ENCODE measurements at regions not wholly inside any gene's neighbourhood (a gene's known extent, or its start where the extent isn't known, plus 50 kb on each side); places are given as distances from the start of the nearest gene placed in this dataset.
"Not testable (repeated sequence)": the region's sequence is repeated elsewhere in the genome, so short reads cannot be mapped to it uniquely, and the experiment has no call there.

DNA sequence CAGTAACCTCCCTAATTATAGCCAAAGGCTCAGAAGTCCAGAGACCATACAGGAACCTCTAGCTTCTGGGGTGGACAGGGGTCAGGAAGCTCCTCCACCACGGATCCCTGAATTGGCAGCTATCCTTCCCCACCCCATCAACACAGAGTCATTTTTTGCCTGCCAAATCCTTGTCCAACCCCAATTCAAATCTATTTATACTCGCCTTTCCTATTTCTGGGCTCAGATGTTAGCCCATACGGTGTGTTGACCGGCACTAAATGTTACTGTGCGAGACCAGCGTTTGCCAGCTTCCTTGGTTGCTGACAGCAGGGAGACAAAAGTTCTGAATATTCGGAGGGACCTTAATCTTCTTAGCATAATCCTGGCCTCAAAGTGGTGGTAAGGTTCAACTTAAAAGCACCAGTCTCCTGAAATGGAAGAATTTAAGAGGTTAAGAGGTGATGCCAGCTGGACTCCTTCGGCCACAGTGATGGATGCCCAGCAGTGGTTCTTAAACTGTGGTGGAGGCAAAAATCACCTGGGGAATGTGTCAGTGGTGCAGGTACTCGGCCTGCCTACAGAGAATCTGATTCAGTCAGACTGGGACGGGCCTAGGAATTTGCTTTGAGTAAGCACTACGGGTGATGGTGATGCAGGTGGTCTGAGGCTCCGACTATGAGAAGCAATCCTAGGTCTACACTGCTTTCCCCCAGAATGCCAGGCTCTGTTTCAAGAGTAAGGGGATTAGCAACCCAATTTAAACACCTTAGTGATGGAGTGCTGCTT is 204.8 kb upstream of the MEF2C start:
- no peak for DNase-seq

GRCh38 chr5:89087128-89087527 is 204.1 kb upstream of the MEF2C start:
- DNase-seq, result no peak

- DNase-seq, result no peak
These were observed 203.6 kb upstream of the MEF2C start for GRCh38 chr5:89086390-89087086.

- DNase-seq, result no peak
These were observed 200.8 kb upstream of the MEF2C start for GRCh38 chr5:89083791-89084190.

DNA sequence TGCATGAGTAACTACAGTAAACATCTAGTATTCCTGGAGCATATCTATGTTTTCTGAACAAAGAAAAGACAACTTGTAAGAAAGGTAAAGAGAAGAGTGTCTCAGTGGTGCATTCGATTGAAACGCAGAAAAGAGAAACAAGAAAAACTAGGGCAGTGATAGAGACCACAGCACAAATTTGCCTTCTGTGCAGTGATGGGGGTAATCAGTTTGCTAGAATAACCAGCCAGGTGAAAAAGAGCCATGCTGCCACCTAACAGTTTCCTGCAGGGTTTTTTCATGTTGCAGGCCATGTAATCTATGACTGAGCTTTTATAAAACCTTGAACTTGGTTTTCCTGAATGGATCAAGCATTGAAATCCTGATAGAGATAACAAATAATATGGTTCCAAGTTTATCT is 198.4 kb upstream of the MEF2C start:
- DNase-seq, result no peak

GRCh38 chr5:89080467-89081116 is 197.6 kb upstream of the MEF2C start:
- no peak for DNase-seq

DNA sequence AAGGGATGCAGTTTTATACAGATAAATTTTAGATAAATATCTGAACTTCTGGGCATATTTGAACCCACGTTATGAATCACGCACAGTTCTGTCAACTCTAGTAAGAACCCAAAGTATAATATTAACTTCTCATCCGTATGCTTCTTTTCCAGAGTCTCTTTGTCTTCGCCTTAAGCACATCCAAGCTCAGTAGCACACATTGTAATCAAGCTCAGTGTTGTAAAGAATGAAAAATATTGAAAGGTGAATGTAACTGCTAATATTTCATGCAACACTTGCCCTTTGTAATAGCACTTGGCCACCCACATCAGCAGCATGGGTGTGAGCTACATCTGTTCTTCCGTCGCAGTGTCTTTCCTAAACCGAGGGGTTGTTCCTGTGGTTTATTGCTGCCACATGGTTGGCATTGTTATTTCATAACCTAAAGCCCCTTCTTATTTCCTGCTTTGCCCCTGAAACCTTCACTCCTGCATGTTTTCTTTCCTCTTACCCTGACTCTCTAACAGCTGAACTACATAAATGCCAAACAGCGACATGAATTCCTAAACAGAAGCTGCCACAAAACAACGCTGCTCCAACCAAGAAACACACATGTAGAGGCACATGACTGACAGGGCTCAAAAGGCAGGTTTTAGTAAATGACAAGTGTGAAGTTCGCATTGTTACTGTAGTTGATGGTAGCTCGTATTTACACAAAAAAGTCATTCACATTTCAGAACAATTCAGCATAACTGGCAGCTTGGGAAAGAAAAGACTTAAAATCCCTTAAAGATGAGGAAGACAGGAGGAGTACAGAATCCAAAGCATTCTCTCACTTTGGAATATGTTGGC is 190.1 kb upstream of the MEF2C start:
- no peak for DNase-seq

DNA sequence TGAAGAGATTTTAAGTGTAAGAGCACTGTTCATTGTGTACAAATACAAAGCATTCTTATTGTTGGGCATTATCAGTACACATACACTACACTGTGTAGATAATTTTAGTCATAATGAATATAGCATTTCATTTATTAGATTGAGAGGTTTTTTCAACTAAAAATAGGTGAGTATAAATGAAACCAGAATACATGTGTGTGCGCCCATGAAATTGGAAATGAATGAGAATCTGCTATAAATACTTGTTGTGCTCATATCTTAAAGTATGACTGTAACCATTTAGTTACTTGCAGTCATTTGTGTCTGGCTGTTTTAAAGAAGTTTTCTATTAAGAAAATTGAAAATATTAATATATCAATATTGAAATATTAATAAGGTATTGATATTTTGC is 189.0 kb upstream of the MEF2C start:
- no peak for DNase-seq

DNA sequence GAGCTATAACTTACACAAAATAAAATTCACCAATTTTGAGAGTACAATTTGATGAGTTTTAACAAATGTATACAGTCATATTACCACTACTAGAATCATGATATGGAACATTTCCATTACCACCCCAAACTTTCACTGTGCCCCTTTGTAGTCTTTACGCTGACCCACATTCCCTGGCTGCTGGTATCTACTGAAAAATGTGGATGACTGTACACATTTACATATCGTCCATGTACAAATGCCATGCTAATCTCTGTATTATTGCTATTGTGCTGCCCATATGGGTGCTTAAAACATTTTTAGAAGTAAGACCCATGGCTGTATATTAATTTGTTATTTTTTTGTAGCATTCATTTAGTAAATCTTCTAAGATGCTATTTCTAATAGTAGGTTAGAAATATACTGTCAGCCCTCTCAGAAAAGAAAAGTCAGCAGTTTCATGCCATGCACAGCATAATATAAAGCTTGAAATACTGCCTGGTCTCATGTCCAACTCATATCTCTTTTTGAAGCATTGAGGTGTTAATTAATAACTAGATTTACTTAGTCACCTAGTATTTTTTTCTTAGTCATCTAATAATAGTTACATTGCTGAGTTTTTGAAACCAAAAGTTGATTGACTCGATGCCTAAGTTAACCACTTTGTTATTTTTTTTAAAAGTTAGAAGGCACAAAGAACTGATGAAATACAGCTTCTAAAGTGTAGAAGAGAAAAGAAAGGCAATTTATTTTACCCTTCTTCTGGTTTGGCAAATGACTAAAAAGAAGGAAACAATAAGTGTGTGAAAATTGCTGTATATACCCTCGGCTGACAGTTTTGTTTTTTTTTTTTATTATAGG is 188.3 kb upstream of the MEF2C start:
- DNase-seq, result no peak

- DNase-seq, result no peak
These were observed 186.6 kb upstream of the MEF2C start for GRCh38 chr5:89069591-89069990.

GRCh38 chr5:89067362-89067761 is 184.4 kb upstream of the MEF2C start:
- no peak for DNase-seq

DNA sequence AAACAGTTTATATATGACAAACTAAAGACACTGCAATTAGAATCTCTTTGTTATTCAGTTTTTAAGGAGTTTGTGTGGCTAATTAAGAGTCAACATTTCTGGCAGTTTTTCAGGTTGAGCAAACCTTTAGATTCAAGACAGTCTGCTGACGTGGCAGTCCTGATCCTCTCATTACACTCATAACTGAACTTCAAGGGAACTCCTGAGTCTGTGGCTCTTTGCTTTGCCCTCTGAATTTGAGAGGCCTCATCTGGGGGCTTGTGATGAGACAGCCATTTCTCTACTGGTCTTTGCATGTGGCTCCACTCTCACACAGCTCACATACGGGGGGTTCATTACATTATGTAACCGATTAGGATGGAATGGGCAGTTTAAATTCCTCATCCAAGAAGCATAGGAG is 182.9 kb upstream of the MEF2C start:
- peak in 1 of 2 experiments; percentile 4 for DNase-seq

GRCh38 chr5:89064736-89065135 is 181.8 kb upstream of the MEF2C start:
- no peak for DNase-seq

GRCh38 chr5:89064054-89064453 is 181.1 kb upstream of the MEF2C start:
- DNase-seq, result no peak

DNA sequence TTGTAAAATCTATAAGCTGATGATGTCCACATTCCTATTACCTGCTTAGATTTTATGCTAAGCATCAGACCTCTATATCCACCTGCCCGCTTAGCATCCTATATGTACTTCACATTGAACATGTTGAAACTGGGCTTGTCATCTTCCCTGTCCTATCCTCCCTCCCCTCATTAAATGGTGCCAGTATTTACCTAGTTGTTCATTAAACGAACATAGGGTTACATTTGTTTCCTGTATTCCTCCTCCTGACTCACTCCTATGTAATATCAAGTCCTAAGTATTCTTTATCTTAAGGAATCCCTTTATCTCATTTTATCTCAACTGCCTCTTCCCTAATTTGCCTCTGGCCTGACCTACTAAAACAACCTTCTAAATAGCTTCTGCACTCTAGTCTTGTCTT is 177.8 kb upstream of the MEF2C start:
- DNase-seq, result no peak

- DNase-seq, result no peak
These were observed 176.3 kb upstream of the MEF2C start for GRCh38 chr5:89059274-89059673.

- DNase-seq, result no peak
These were observed 172.7 kb upstream of the MEF2C start for GRCh38 chr5:89055695-89056085.

DNA sequence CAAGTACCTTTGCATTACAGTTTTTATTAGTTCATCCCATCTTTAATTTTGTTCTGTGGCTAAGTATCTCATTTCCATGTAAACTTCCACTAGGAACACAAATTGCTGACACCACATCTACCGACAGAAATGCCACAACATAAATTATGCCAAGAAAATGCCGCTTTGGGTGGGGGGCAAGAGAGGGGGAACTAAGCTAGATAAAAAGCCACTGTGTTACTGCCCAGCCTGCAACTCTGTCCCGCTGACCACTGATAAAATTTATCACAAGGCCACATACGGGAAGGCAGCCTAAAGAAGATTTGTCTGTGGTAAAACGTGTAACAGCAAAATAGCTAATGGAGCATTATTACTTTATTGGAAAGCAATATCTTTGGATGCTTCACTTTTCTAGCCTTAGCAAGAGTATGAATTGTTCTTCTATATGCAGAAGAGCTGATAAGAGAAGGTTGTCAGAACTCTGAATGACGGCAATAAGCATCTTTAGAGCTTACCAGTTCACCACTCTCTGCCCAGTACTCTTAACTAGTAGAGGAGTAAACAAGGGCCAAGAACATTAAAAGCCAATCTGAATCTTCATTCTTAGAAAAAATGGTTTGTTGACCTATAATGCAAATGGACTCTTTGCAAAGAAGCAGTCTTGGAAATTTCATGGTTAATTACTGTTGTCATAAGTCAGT is 172.2 kb upstream of the MEF2C start:
- no peak for DNase-seq

DNA sequence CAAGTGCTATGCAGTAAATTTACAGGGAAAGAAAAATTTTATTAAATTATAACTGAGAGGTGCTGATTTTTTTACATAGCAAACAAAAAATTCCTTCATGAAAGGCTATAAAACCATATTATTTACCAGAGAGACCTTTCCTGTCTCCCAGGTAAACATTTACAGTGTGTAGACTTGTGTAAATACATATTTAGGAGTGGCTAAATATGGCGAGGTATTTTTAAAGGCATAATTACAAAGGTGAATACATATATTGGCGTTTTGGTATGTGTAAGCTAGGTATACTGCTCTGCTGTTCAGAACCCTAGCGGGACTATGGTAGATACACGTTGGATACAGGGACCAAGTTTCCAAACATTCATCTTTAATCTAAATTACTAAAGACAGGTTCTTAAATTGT is 170.6 kb upstream of the MEF2C start:
- no peak for DNase-seq

DNA sequence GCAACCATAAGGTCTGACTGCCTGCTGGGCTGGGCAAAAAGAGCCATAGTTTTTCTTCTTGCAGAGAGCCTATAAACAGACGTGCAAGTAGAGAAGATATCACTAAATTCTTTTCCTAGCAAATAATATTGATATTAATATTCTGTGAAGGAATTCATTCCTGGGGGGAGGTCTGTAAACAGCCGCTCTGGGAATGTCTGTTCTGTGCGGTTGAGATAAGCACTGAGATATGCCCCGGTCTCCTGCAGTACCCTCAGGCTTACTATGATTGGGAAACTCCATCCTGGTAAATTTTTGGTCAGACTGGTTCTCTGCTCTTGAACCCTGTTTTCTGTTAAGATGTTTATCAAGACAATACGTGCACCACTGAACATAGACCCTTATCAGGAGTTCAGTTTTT is 167.1 kb upstream of the MEF2C start:
- not testable (repeated sequence) for DNase-seq

DNA sequence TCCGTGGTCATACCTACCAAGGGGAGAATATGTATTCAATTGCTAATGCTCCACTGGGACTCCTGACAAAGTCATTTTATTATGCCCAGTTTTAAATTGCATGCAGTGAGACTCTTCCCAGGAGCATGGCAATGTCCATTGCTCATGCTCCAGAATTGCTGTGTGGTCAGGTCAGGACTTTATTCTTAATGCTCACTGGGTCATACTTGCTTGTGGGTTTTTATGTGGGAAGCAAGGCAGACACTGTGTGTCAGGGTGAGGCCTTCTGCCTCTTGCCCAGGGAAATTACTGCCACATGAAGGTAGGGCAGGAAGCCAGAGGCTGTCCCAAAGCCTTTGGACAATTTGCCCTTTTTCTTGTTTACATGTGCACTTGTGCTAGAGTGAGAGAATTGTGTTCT is 164.6 kb upstream of the MEF2C start:
- DNase-seq, result no peak

- no peak for DNase-seq
These were observed 162.2 kb upstream of the MEF2C start for GRCh38 chr5:89045216-89045615.
